H1 (cell line): ENCODE measurements at regions not wholly inside any gene's neighbourhood (a gene's known extent, or its start where the extent isn't known, plus 50 kb on each side); places are given as distances from the start of the nearest gene placed in this dataset.

Experiments used
- CBX5 ChIP-seq: fragments of 300-800, 300-1000 bp; sonication (generic); IDR thresholded peaks from 2 replicates; pipeline ENCODE4 v1.7.1; 2016; ENCODE audit warnings: antibody characterized with exemption, low read length, low read depth
- CHD1 ChIP-seq: IDR thresholded peaks from 2 replicates; pipeline ENCODE4 v1.6.1; 2012; ENCODE audit warnings: low read depth, low read length, improper control_type of control experiment
- KDM1A ChIP-seq: fragments of 200-600, 300-600 bp; sonication (generic); IDR thresholded peaks from 2 replicates; pipeline ENCODE4 v1.7.1; 2016; ENCODE audit warnings: mild to moderate bottlenecking, low read length, borderline replicate concordance
- MAFK ChIP-seq: IDR thresholded peaks from 2 replicates; pipeline ENCODE4 v1.6.1; 2012; ENCODE audit warnings: low read depth, mild to moderate bottlenecking, improper control_type of control experiment, low read length
- POLR2A ChIP-seq, 2 experiments: IDR thresholded peaks; 1 replicate in 1 of 2; 2 replicates in 1 of 2; pipeline ENCODE4 v1.6.1; 2011; ENCODE audit warnings: low read depth in 2 of 2, low read length in 2 of 2, mild to moderate bottlenecking in 2 of 2; ENCODE audit errors: control extremely low read depth in 1 of 2
- POLR2AphosphoS5 ChIP-seq: IDR thresholded peaks from 2 replicates; pipeline ENCODE4 v1.6.1; 2011; ENCODE audit warnings: low read depth, low read length
- RAD21 ChIP-seq, 2 experiments: IDR thresholded peaks in 1 of 2; conservative IDR thresholded peaks in 1 of 2; 2 replicates each; pipeline ENCODE4 v1.6.1; 2011; ENCODE audit warnings: low read depth in 2 of 2, low read length in 2 of 2, improper control_type of control experiment in 1 of 2, inconsistent platforms in 1 of 2, mild to moderate bottlenecking in 1 of 2, moderate library complexity in 1 of 2
- SP1 ChIP-seq: IDR thresholded peaks from 2 replicates; pipeline ENCODE4 v1.6.1; 2011; ENCODE audit warnings: low read depth, low read length
- TAF1 ChIP-seq: IDR thresholded peaks from 2 replicates; pipeline ENCODE4 v1.6.1; 2011; ENCODE audit warnings: mild to moderate bottlenecking, low read depth, low read length
- TEAD4 ChIP-seq: IDR thresholded peaks from 2 replicates; pipeline ENCODE4 v1.6.1; 2012; ENCODE audit warnings: low read depth, low read length, inconsistent platforms, mixed read lengths
- TF ChIP-seq, protein P1 (sequence below), 3 experiments: IDR thresholded peaks; 1 replicate in 2 of 3; 2 replicates in 1 of 3; pipeline versions ENCODE4 v1.5.1 to v1.6.1; 2011; ENCODE audit warnings: low read length in 3 of 3, mild to moderate bottlenecking in 3 of 3, inconsistent platforms in 2 of 3, low read depth in 1 of 3, moderate library complexity in 1 of 3; ENCODE audit not compliant: insufficient read depth in 1 of 3; ENCODE audit errors: control extremely low read depth in 1 of 3
- TF ChIP-seq, protein P2 (sequence below): IDR thresholded peaks from 2 replicates; pipeline ENCODE4 v1.6.1; 2012; ENCODE audit warnings: low read length, inconsistent platforms
- TF ChIP-seq, protein P3 (sequence below): IDR thresholded peaks from 2 replicates; pipeline ENCODE4 v1.6.1; 2011; ENCODE audit warnings: low read depth, mild to moderate bottlenecking, low read length; ENCODE audit not compliant: insufficient read depth

DNA sequence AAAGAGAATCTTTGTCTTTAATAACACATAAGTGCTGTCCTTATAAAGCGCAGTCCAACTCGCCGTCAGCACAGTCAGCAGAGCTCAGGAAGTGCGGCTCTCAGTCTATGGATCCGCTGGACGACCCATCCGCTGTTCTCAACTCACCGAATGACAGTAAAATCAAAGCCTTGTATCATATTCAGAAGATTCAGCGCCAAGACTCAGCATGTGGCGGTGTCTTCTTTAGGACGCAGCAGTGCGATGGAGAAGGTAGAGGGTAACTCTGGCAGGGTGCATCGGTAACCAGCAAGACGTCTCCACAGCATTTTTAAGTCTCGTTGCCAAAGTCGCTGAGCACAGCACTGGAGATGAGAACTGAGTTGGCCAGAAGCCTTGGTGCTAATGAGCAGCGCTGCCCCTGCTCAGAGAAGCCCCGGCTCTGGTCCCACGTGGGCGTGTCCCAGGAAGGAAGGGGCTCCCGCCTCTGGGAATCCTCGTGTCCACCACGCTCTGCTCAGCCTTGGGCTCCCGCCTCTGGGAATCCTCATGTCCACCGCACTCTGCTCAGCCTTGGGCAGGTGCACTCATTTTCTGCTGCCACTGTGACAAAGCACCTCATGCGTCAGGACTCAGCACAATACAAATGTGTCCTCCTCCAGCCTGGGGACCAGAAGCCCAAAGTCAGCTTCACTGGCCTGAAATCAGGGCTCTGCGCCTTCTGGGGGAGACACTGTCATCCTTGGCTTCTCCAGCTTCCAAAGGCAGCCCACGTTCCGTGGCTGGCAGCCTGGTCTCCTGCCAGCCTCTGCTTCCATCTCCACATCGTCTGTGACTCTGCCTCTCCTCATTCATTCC is 238.0 kb upstream of the SALL3 start:
- TF ChIP-seq, protein P1, sequence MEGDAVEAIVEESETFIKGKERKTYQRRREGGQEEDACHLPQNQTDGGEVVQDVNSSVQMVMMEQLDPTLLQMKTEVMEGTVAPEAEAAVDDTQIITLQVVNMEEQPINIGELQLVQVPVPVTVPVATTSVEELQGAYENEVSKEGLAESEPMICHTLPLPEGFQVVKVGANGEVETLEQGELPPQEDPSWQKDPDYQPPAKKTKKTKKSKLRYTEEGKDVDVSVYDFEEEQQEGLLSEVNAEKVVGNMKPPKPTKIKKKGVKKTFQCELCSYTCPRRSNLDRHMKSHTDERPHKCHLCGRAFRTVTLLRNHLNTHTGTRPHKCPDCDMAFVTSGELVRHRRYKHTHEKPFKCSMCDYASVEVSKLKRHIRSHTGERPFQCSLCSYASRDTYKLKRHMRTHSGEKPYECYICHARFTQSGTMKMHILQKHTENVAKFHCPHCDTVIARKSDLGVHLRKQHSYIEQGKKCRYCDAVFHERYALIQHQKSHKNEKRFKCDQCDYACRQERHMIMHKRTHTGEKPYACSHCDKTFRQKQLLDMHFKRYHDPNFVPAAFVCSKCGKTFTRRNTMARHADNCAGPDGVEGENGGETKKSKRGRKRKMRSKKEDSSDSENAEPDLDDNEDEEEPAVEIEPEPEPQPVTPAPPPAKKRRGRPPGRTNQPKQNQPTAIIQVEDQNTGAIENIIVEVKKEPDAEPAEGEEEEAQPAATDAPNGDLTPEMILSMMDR (IDR thresholded peaks at IDR 0.05; ENCODE audit: control extremely low read depth in 1 of 3, insufficient read depth in 1 of 3, low read depth in 1 of 3, low read length in 3 of 3), result no peak
- TF ChIP-seq SP1, result no peak
- TF ChIP-seq POLR2AphosphoS5, result no peak
- TF ChIP-seq, protein P2, sequence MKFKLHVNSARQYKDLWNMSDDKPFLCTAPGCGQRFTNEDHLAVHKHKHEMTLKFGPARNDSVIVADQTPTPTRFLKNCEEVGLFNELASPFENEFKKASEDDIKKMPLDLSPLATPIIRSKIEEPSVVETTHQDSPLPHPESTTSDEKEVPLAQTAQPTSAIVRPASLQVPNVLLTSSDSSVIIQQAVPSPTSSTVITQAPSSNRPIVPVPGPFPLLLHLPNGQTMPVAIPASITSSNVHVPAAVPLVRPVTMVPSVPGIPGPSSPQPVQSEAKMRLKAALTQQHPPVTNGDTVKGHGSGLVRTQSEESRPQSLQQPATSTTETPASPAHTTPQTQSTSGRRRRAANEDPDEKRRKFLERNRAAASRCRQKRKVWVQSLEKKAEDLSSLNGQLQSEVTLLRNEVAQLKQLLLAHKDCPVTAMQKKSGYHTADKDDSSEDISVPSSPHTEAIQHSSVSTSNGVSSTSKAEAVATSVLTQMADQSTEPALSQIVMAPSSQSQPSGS, result no peak
- no peak for TF ChIP-seq TAF1
- TF ChIP-seq MAFK, result no peak
- TF ChIP-seq, protein P3, sequence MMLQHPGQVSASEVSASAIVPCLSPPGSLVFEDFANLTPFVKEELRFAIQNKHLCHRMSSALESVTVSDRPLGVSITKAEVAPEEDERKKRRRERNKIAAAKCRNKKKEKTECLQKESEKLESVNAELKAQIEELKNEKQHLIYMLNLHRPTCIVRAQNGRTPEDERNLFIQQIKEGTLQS, result no peak
- TF ChIP-seq POLR2A (IDR thresholded peaks at IDR 0.05; ENCODE audit: control extremely low read depth in 1 of 2, low read depth in 2 of 2, low read length in 2 of 2), result no peak
- TF ChIP-seq CHD1, result no peak
- no peak for TF ChIP-seq RAD21 (IDR thresholded peaks at IDR 0.05 in 1 of 2, conservative IDR thresholded peaks at IDR 0.05 in 1 of 2; ENCODE audit: low read depth in 2 of 2, low read length in 2 of 2)
- TF ChIP-seq TEAD4, result no peak
- TF ChIP-seq KDM1A, result no peak
- TF ChIP-seq CBX5, result no peak
